GM20431 (cell line): ENCODE measurements at regions not wholly inside any gene's neighbourhood (a gene's known extent, or its start where the extent isn't known, plus 50 kb on each side); places are given as distances from the start of the nearest gene placed in this dataset.

Experiments
- in situ Hi-C: fragments of 300-500 bp; cut with MseI, MboI; formaldehyde crosslinking; loops from one replicate; pipeline ENCODE4 v1.15.0; 2020; ENCODE audit warnings: low sequenced_read_pairs; ENCODE audit not compliant: unreplicated experiment

DNA sequence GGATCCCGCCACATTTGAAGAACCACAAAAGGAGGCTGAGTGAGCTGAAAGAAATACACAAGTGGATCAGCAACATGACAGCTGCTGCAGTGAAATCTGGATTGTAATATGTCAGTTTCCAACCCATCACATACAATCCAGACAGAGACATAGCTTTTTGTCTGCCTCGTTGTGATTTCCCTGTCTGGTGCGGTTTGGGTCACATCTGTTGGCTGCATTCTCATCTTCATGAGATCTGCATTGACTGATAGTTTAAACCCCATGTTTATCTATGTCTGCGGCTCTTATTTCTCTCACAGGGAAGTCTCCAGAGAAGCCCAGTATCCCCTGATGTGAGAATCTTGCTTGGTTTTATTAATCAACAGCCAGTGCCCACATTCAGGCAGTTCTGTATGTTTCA, 403.1 kb upstream of the ZNF608 start:
- in situ Hi-C loops: no loop called here

DNA sequence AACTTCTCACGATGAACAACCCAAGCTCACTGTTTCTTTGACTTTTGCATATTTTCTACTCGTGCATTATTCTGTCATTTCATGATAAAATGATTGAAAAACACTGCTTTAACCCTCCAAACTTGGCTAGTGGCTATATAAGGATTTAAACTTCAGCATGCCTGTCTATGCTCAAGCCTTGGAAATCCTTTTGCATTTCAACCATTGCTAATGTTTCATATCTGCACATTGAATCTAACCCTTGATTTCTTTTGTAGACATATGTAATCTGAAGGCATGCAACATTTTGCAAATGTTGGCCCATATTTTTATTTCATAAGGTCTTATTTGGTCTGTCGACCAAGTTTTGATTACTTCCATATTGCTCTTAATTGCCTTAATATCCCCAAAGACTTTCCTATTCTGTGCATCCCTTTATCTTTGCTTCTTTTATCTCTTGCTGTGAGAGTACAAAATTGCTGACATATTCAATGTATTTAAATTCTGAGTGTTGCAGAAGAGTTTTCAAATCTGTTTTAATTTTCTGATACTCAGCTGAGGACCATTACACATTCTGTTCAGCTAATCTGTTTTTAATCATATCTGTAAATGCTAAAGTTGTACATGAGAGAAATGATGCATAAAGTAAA, 403.7 kb upstream of the ZNF608 start:
- in situ Hi-C loops: no loop called here

DNA sequence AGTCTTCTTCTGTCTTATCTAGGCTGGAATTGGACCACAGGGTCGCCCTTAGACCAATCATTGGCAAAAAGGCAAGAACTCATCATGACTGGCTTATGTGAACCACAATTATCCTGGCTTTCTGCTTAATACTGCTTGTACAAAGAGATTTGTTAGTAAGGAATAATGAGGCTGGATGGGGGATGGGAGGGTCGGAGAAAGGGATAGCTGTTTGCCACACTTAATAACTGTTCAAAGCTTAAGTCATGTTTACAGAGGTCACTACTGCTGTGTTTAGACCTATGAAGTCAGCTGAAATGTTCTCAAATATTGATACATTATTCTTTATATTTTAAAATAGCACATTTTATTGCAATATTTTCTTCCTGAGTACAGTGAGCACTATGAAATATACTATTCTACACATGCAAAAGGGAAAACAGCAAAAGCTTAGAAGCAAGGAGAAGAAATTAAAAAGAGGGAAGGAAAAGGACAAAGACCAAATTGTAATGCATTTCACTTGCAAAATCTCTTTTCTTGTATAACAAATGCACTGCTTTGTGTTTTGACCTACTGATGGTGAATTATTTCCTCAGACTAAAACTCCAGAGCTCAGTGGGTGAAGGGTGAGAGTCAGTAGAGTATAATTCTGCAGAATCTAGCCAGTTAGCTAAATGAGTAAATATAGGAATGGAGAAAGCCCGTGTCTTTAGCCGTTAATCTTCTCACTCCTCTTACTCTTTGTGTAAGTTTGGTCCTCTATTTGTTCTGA, 404.9 kb upstream of the ZNF608 start:
- in situ Hi-C loops: no loop called here

DNA sequence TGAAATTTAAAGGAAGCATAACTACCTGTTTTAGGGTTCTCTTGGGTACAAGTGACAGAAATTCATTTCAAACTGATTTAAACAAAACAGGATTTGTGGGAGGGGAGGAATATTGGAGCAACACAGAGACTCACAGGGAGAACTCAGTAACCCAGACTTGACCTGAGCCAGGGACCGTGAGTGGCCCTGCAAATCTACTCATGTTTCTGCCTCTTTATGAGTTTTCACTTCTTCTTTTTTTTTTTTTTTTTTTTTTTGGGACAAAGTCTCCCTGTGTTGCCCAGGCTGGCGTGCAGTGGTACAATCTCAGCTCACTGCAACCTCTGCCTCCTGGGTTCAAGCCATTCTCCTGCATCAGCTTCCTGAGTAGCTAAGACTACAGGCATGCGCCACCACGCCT, 405.6 kb upstream of the ZNF608 start:
- in situ Hi-C loops: no loop called here

DNA sequence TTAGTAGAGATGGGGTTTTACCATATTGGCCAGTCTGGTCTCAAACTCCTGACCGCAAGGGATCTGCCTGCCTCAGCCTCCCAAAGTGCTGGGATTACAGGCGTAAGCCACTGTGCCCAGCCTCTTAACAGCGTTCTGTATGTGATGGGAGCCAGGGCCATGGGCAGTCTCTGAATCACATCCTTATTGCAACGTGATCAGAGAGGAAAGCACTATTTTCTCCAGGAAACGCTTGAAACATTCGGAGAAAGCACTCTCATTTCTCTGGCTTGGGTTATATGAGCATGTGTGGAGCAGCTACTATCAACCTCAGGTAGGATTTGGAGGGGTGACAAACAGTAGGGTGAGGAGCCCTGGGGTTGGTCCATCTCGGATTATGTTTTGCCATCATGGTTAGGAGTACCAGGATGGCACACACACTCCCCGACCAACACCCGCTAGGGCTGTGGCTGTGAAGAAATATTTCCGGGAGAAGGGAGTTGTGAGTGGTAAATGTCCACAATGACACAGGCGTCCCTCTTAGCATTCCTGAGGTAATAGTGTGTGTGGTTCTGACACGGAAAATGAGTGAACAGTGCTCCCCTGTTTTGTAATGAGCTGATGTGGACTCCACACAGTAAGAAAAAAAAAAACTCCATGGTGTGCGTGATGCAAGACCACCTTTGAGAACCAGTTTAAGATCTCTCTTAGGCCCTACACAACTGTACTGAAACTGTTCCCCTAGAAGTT, 406.2 kb upstream of the ZNF608 start:
- in situ Hi-C loops: no loop called here

DNA sequence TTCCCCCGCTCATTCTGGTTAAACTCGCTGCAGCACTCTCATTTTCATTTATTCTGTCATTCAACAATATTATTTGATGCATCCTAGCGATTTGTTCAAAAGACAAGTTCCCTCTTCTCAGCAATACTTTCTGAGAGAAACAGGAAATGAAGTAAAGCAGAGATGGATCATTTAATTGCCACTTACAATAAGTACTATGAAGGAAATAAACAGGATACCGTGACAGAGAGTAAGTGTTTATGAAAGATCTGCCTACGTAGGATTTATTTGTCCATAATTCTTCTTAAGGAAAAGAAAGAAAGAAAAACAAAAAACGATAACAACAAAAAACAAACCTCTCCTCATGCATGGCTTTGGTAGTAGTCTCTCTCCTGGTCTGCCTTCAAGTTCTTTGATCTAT, 406.8 kb upstream of the ZNF608 start:
- in situ Hi-C loops: no loop called here

DNA sequence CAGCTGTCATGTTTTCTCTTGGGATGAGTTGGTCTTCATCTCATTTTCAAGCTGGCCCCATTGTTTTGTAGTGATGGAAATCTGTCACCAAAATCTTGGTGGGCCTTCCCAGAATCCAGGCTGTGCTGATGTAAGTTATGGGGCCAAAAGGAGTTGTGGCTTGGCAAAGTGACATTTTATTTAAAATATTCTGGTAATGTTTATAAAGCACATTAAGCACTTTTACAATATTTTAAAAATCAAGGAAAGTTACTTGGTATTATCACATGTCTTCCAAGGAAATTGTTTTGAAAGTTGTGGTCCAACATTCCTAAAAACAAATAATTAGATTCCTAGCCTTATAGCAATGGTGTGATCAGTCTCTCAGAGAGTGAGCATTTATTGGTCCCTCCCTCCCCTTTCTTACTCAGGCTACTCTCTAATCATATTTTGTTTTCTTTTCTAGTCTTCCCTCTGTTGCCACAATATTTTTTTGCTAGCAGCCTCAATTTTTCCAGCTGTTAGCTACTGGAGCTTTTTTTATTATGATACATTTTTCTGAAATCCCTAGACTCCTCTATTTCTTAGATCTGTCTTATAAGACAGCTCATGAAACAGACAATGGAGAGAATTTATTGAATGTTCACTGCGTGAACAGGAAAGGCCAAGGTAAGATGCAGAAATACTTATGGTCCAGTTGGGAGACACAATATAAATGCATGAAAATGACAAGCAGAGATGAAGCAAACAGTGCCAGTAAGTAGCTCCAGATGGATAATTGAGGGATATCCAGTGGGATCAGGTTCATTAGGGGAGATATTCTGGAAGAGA, 408.1 kb upstream of the ZNF608 start:
- in situ Hi-C loops: no loop called here

DNA sequence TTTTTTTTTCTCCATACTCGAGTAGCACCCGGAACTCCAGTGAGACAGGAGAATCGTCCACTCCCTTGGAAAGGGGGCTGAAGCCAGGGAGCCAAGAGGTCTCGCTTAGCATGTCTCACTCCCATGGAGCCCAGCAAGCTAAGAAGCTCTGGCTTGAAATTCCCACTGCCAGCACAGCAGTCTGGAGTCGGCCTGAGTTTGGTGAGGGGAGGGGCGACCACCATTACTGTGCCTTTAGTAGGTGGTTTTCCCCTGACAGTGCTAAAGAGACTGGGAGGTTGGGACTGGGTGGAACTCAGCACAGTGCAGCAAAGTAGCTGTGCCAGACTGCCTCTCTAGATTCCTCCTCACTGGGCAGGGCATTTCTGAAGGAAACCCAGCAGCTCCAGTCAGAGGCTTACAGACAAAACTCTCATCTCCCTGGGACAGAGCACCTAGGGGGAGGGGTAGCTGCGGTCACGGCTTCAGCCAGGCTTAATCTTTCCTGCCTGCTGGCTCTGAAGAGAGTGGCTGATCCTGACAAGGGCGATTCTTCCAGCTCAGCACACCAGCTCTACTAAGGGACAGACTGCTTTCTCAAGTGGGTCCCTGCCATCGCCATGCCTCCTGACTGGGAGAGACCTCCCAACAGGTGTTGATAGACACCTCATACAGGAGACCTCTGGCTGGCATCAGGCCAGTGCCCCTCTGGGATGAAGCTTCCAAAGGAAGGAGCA, 414.5 kb upstream of the ZNF608 start:
- in situ Hi-C loops: no loop called here

DNA sequence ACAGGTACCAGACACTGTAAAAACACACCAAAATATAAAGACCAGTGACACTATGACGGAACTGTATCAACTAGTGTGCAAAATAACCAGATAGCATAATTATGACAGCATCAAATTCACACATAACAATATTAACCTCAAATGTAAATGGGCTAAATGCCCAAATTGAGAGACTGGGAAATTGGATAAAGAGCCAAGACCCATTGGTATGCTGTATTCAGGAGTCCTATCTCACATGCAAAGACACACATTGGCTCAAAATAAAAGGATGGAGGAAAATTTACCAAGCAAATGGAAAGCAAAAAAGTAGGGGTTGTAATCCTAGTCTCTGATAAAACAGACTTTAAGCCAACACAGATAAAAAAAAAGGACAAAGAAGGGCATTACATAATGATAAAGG, 416.3 kb upstream of the ZNF608 start:
- in situ Hi-C loops: no loop called here

DNA sequence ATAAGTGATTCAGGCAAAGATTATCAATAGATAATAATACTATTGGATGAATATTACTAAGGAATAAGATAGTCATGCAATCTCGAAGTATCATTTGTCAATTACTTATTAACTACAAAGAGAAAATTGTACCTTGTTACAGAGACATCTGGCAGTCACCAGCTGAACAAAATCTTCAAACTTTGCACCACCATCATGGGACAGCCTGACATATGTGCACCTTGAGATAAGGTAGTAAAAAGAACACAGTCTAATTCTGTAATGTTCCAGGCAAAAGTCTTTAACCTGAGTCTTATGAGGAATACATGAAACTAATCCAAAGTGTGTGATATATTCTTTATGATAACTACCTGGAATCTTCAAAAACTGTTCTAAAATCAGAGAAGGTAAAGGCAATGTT, 423.0 kb upstream of the ZNF608 start:
- in situ Hi-C loops: no loop called here

DNA sequence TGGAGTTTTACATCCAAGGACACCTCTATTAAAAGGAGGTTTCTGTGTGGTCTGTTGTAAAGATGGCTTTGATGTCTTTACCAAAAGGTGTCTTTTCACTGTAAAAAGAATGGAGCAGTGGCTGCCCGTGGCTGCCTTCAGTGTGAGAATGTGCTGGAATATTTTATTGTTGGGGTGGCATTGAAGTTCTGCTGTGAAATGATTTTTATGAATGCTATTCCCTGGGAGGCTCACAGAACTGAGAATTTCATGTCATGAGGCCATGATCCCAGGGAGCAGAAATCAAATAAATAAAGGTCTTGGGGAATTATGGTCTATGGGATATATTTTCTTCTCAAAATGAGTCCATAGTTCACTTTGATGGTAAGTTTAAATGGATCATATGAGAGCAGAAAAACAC, 425.2 kb upstream of the ZNF608 start:
- in situ Hi-C loops: no loop called here

DNA sequence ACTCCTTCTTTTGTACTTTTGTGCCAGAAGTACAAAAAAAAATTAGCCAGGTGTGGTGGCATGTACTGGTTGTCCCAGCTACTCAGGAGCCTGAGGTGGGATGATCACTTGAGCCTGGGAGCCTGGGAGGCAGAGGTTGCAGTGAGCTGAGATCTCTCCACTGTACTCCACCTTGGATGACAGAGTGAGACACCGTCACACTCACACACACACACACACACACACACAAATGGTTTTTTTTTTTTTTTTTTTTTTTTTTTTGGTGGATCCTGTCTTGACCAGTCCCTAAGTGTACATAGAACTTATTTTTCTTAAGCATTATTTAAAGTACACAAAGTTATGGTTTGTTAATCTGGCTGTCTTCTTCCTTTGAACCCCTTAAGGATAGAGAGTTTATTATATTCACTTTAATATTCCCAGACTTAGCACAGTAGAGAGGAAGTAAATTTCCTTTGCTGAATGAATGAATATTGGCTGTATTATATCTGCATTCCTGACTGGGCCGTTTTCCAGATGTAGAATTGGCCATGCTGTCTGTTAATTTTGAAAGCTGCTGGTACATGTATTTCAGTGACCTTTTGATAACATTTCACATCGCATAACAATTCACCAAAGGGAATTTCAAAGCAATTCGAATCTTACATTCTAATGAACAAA, 429.0 kb upstream of the ZNF608 start:
- in situ Hi-C loops: no loop called here

DNA sequence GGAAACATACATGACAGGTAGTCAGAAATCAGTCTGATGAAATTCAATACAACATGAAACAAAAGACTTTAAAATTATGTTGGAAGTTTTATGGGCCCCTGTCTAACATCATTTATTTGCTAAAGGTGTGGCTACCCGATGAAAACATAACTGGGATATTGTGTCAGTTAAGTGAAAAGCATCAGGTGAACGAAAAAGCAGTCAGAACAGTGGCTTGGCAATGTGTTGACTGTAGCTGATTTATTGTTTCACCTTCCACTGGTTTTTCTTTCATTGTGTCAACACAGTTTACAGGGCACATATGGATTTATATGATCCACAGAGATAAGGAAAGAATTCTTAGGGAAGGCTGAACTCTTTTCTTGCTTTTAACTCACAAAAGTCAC, 429.6 kb upstream of the ZNF608 start:
- in situ Hi-C loops: no loop called here

DNA sequence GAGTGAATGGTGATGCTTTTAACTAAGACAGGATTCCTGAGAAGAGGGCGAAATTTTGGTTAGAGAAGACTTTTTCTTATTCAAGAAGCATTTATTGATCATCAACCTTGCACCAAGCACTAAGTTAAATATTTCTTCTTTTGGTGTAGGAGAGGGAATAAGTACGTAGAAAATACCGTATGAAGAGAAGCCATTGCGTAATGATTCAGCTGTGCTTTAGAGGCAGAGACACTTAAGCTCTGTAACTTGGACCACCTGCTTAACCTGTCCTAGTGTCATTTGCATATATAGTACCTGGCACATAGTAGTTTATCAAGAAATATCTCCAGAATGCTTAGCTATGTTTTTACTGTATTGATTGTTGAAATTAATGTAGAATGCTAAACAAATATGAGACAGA, 430.9 kb upstream of the ZNF608 start:
- in situ Hi-C loops: no loop called here

DNA sequence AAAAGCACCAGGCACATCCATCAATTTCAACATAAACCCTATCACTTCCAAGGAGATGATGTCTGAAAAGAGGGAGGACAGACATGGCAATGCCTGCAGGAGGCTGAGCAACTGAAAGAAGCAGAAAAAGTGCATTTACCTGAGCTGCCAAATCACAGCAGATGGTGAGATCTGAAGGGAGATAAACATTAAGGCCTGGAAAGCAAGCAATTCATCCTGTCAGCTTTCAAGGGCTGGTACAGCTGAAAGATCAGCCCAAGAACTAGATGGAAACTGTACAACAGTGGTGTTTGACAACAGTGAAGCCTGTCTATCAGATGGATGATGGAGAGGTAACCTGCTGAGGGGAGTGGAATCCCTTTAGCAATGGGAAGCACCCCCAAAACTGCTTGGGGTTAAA, 433.2 kb upstream of the ZNF608 start:
- in situ Hi-C loops: no loop called here

DNA sequence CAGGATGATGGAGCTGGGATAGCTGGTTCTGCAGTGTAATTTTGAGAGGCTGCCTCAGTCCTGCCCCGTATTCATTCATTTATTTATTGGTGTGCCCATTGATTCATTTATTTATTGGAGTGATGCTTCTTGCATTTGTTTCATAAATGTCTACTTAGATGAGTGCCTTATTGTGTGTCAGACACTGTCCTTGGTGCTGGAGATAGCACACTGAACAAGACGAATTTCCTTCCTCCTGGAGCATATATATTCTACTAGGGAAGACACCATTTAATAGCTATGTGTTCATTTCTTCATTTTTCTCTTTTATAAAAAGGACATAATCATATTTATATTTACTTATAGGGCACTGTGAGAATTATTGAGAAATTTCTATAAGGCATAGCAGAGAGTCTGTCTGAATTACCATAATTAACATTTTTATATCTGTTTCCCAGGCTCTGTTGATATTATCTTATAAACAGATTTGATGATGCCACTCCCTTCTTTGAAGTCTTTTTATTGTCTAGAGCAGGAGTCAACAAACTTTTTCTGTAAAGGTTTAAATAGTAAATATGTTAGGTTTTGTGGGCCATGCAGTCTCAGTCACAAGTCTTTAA, 433.9 kb upstream of the ZNF608 start:
- in situ Hi-C loops: no loop called here

DNA sequence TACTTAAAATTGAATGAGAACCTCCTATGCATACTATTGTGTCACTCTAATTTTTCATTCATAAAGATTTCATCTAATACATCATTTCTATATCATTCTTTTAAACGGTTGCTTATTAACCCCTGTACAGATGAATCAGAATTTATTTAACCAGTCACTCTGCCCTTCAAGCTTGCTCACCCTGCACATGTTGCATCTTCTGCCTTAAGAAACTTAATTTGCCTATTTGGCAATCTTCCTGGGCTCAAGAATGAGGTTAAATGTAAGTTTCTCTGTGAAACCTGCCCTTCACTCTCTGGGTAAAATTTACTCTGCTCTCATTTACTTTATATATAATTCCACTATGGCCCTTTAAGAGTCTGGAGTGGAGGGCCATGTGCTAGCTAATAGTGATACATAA, 434.7 kb upstream of the ZNF608 start:
- in situ Hi-C loops: no loop called here

DNA sequence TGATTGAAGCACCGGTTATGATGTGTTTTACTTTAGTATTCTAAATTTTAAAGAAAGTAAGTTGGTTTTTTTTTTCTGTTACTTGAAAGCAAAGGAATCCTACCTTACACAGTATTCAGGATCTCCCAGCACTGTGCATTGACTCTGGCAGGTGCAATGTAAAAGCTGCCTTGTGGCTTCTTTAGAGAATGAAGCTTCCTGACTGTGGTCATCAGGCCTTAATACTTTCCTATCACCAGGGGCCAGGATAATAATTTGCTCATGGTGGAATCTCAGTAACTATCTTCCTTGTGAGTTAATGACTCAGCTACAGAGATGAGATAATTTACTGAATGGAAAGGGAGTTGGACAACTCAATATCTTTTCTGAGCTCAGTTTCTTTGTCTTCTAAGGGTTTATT, 435.5 kb upstream of the ZNF608 start:
- in situ Hi-C loops: no loop called here

DNA sequence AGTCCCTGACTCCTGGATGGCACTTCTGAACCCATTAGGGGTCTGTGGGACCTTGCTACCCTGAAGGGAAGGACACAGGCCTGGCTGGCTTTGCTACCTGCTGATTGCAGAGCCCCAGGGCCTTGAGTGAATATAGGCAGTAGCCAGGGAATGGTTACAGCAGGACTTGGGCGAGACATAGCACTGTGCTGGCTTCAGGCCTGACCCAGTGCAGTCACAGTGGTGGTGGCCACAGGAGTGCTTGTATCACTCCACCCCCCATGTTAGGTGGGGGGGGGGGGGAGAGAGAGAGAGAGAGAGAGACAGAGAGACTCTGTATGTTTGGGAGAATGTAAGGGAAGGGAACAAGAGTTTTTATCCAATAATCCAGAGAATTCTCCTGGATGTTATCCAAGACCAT, 439.3 kb upstream of the ZNF608 start:
- in situ Hi-C loops: no loop called here
